PC-3 (cell line): ENCODE measurements at regions not wholly inside any gene's neighbourhood (a gene's known extent, or its start where the extent isn't known, plus 50 kb on each side); places are given as distances from the start of the nearest gene placed in this dataset.

Experiments
- ATAC-seq: fragments of 200-7000 bp; cut with Tn5 transposase; 2 replicates; pipeline ENCODE4 v1.9.1; 2020; ENCODE audit warnings: mild to moderate bottlenecking, moderate library complexity
- BruUV-seq: library from RNA; stranded (reverse); fragments of 400-500 nt; replicated peaks from 2 replicates; lab custom pipeline; 2021; lab: Mats Ljungman, UMichigan
- CTCF ChIA-PET: fragments of 300-600 bp; sonication (Branson Sonifier 250); formaldehyde crosslinking; loops from one replicate; lab custom pipeline; 2022; ENCODE audit warnings: antibody characterized with exemption; lab: Charles Lee
- POLR2A ChIA-PET: fragments of 300-600 bp; sonication (Branson Sonifier 250); formaldehyde crosslinking; loops from one replicate; lab custom pipeline; 2022; ENCODE audit warnings: antibody characterized with exemption; ENCODE audit not compliant: unreplicated experiment; lab: Charles Lee
- DNase-seq: peaks from one replicate; pipeline ENCODE4 v3.0.0-alpha.2; 2015
- H2AFZ ChIP-seq: fragments of 300-600 bp; sonication (generic); 2 replicates; pipeline ENCODE4 v1.6.0; 2016; ENCODE audit warnings: antibody characterized with exemption, low read length
- H3F3A ChIP-seq: fragments of 300-600 bp; sonication (generic); one replicate; pipeline ENCODE4 v1.6.0; 2017; ENCODE audit warnings: antibody characterized with exemption, low read length, control low read depth, mild to moderate bottlenecking; ENCODE audit not compliant: unreplicated experiment
- H3K27ac ChIP-seq: fragments of 300-600 bp; sonication (generic); 2 replicates; pipeline ENCODE4 v1.5.1; 2016; ENCODE audit warnings: mild to moderate bottlenecking, low read length
- H3K27me3 ChIP-seq: fragments of 300-600 bp; sonication (generic); 2 replicates; pipeline ENCODE4 v1.6.1; 2016; ENCODE audit warnings: low read length, mixed read lengths
- H3K36me3 ChIP-seq: fragments of 300-600 bp; sonication (generic); 2 replicates; pipeline ENCODE4 v1.6.1; 2016; ENCODE audit warnings: low read depth, mixed run types, low read length, mixed read lengths
- H3K4me1 ChIP-seq: fragments of 300-600 bp; sonication (generic); 2 replicates; pipeline ENCODE4 v1.5.1; 2016; ENCODE audit warnings: low read length; ENCODE audit not compliant: insufficient read depth
- H3K4me2 ChIP-seq: fragments of 300-600 bp; sonication (generic); 2 replicates; pipeline ENCODE4 v1.6.0; 2016; ENCODE audit warnings: low read length
- H3K4me3 ChIP-seq: fragments of 300-600 bp; sonication (generic); 2 replicates; pipeline ENCODE4 v1.5.1; 2016; ENCODE audit warnings: mild to moderate bottlenecking, low read length, mixed read lengths
- H3K79me2 ChIP-seq: fragments of 300-600 bp; sonication (generic); 2 replicates; pipeline ENCODE4 v1.6.1; 2017; ENCODE audit warnings: low read length, mixed read lengths
- H3K9ac ChIP-seq: fragments of 300-600 bp; sonication (generic); 2 replicates; pipeline ENCODE4 v1.6.0; 2016; ENCODE audit warnings: mild to moderate bottlenecking, low read length
- H3K9me2 ChIP-seq: fragments of 300-600 bp; sonication (generic); replicated peaks from 2 replicates; pipeline ENCODE4 v1.6.1; 2016; ENCODE audit warnings: mixed run types, low read length, mixed read lengths
- H3K9me3 ChIP-seq: fragments of 300-600 bp; sonication (generic); 2 replicates; pipeline ENCODE4 v1.6.1; 2016; ENCODE audit warnings: low read length, mixed read lengths
- H4K20me1 ChIP-seq: fragments of 300-600 bp; sonication (generic); 2 replicates; pipeline ENCODE4 v1.6.1; 2016; ENCODE audit warnings: low read length, mixed read lengths
- CTCF ChIP-seq: fragments of 300-600 bp; sonication (generic); conservative IDR thresholded peaks from 2 replicates; pipeline ENCODE4 v1.5.1; 2017; ENCODE audit warnings: antibody characterized with exemption, low read depth, mild to moderate bottlenecking, low read length
- EZH2 ChIP-seq: fragments of 300-600 bp; sonication (generic); IDR thresholded peaks from one replicate; pipeline ENCODE4 v1.6.1; 2017; ENCODE audit warnings: antibody characterized with exemption, mild to moderate bottlenecking, low read length; ENCODE audit not compliant: unreplicated experiment
- EZH2phosphoT487 ChIP-seq: fragments of 300-600 bp; sonication (generic); IDR thresholded peaks from 2 replicates; pipeline ENCODE4 v1.6.1; 2018; ENCODE audit warnings: mild to moderate bottlenecking, antibody characterized with exemption, low read length, borderline replicate concordance
- intact Hi-C: fragments of 100-400 bp; cut with micrococcal nuclease; formaldehyde crosslinking; loops from 2 replicates; pipeline ENCODE4 v1.9.0; 2023

- no peak overlapping the region for H3K4me2 ChIP-seq
- H3F3A ChIP-seq: no peaks in the 10 kb centered on the region
- no peak overlapping the region for H3K9ac ChIP-seq
- DNase-seq (no peak), ATAC-seq (peak; percentile 32; the same call in 1 of the 2 replicates)
- no peaks in the 10 kb centered on the region for H3K79me2 ChIP-seq
- POLR2A ChIA-PET: no interaction called here
- H3K27ac ChIP-seq: no peak overlapping the region
- H3K36me3 ChIP-seq: no peaks in the 10 kb centered on the region
- BruUV-seq: no TSS peak
- no peaks in the 10 kb centered on the region for H3K9me3 ChIP-seq
- no peak overlapping the region for H3K4me3 ChIP-seq
- H4K20me1 ChIP-seq: no peaks in the 10 kb centered on the region
- intact Hi-C loops: loop anchor here (10.0 kb wide), 1 partner anchor 95 kb away; no protein-coding TSS in a partner anchor
- TF ChIP-seq EZH2phosphoT487: no peak
- TF ChIP-seq CTCF: no peak
- no peak for TF ChIP-seq EZH2
- no peaks in the 10 kb centered on the region for H3K9me2 ChIP-seq
- CTCF ChIA-PET: no interaction called here
- peaks cover 25% of the 10 kb centered on the region for H3K4me1 ChIP-seq
- no peak overlapping the region for H2AFZ ChIP-seq
- no peaks in the 10 kb centered on the region for H3K27me3 ChIP-seq
These were observed 83.4 kb upstream of the POU3F1 start for GRCh38 chr1:38129971-38130370.

- no peak for DNase-seq
- CTCF ChIA-PET: no interaction called here
- BruUV-seq: no TSS peak
- intact Hi-C loops: no loop called here
- H4K20me1 ChIP-seq: no peaks in the 10 kb centered on the region
- no peak for ATAC-seq
- H3K9me2 ChIP-seq: no peaks in the 10 kb centered on the region
- no peak overlapping the region for H3K4me2 ChIP-seq
- no peak overlapping the region for H3K9ac ChIP-seq
- no peak for TF ChIP-seq EZH2phosphoT487
- peak; percentile 38; the same call in 1 of the 2 replicates for TF ChIP-seq CTCF
- no peak overlapping the region for H2AFZ ChIP-seq
- H3K79me2 ChIP-seq: no peaks in the 10 kb centered on the region
- H3K4me3 ChIP-seq: no peak overlapping the region
- no peaks in the 10 kb centered on the region for H3F3A ChIP-seq
- H3K9me3 ChIP-seq: no peaks in the 10 kb centered on the region
- no peak overlapping the region for H3K27ac ChIP-seq
- peaks cover 25% of the 10 kb centered on the region for H3K4me1 ChIP-seq
- H3K36me3 ChIP-seq: no peaks in the 10 kb centered on the region
- POLR2A ChIA-PET: no interaction called here
- no peaks in the 10 kb centered on the region for H3K27me3 ChIP-seq
These were observed 82.9 kb upstream of the POU3F1 start for GRCh38 chr1:38129473-38129872.

GRCh38 chr1:38128926-38129453 lies 82.4 kb upstream of the POU3F1 start:
- DNase-seq (no peak), ATAC-seq (no peak)
- ChIA-PET CTCF (no interaction called here), POLR2A (no interaction called here)
- no peak overlapping the region for H2AFZ ChIP-seq
- no peaks in the 10 kb centered on the region for H3K9me3 ChIP-seq
- H3K9me2 ChIP-seq: no peaks in the 10 kb centered on the region
- no peaks in the 10 kb centered on the region for H4K20me1 ChIP-seq
- no peaks in the 10 kb centered on the region for H3K27me3 ChIP-seq
- H3K79me2 ChIP-seq: no peaks in the 10 kb centered on the region
- H3K9ac ChIP-seq: no peak overlapping the region
- TF ChIP-seq EZH2phosphoT487 (no peak), CTCF (no peak), EZH2 (no peak)
- H3F3A ChIP-seq: no peaks in the 10 kb centered on the region
- intact Hi-C loops: no loop called here
- BruUV-seq: no TSS peak
- no peak overlapping the region for H3K27ac ChIP-seq
- no peaks in the 10 kb centered on the region for H3K36me3 ChIP-seq
- peaks cover 28% of the 10 kb centered on the region for H3K4me1 ChIP-seq
- no peak overlapping the region for H3K4me2 ChIP-seq
- no peak overlapping the region for H3K4me3 ChIP-seq
